WERI-Rb-1 (cell line): ENCODE measurements at regions not wholly inside any gene's neighbourhood (a gene's known extent, or its start where the extent isn't known, plus 50 kb on each side); places are given as distances from the start of the nearest gene placed in this dataset.

ENCODE experiments used
- DNase-seq: peaks from one replicate; pipeline ENCODE4 v3.0.0-alpha.2; 2020
- H3K27ac ChIP-seq: fragments of 250-450 bp; sonication (Bioruptor Pico); 2 replicates; pipeline ENCODE4 v1.5.1; 2020; ENCODE audit warnings: mild to moderate bottlenecking, moderate library complexity
- H3K27me3 ChIP-seq: fragments of 250-450 bp; sonication (Bioruptor Pico); 2 replicates; pipeline ENCODE4 v1.5.1; 2021; ENCODE audit warnings: mild to moderate bottlenecking, low read depth, moderate library complexity; ENCODE audit not compliant: insufficient read depth, severe bottlenecking
- H3K36me3 ChIP-seq: fragments of 250-450 bp; sonication (Bioruptor Pico); 2 replicates; pipeline ENCODE4 v1.5.1; 2020; ENCODE audit warnings: mild to moderate bottlenecking, moderate library complexity
- H3K4me3 ChIP-seq: 2 replicates; pipeline ENCODE4 v1.5.1; 2011; ENCODE audit warnings: low read depth, mild to moderate bottlenecking, control low read depth, low read length
- H3K9me3 ChIP-seq: fragments of 250-450 bp; sonication (Bioruptor Pico); 2 replicates; pipeline ENCODE4 v1.5.1; 2021; ENCODE audit warnings: mild to moderate bottlenecking, moderate library complexity; ENCODE audit not compliant: severe bottlenecking
- TF ChIP-seq, protein P1 (sequence below): IDR thresholded peaks from 2 replicates; pipeline ENCODE4 v1.5.1; 2011; ENCODE audit warnings: low read depth, mild to moderate bottlenecking, control low read depth, inconsistent platforms, low read length

DNA sequence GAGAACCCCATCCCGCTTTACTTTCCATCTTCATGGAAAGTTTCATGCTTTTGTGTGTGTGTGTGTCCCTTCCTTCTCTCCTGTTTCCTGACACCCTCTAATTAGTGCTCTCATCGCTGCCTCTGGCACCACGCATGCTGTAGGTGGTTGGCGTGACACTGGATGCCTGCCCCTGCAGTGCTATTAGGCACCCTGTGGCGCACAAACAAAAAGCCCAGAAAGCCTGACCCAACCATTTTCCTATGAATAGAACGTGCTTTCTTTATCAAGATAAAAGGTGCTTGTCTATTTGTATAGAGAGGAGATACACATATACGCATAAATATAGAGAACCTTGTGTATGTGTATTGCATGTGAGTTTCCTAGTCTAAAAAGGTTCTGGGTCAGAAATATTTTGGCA, 120.8 kb upstream of the CDCA7L start:
- TF ChIP-seq, protein P1, sequence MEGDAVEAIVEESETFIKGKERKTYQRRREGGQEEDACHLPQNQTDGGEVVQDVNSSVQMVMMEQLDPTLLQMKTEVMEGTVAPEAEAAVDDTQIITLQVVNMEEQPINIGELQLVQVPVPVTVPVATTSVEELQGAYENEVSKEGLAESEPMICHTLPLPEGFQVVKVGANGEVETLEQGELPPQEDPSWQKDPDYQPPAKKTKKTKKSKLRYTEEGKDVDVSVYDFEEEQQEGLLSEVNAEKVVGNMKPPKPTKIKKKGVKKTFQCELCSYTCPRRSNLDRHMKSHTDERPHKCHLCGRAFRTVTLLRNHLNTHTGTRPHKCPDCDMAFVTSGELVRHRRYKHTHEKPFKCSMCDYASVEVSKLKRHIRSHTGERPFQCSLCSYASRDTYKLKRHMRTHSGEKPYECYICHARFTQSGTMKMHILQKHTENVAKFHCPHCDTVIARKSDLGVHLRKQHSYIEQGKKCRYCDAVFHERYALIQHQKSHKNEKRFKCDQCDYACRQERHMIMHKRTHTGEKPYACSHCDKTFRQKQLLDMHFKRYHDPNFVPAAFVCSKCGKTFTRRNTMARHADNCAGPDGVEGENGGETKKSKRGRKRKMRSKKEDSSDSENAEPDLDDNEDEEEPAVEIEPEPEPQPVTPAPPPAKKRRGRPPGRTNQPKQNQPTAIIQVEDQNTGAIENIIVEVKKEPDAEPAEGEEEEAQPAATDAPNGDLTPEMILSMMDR: no peak
- Histone ChIP-seq H3K27me3 (no peaks in the 10 kb centered on the region), H3K4me3 (no peak overlapping the region), H3K27ac (no peak overlapping the region), H3K9me3 (no peaks in the 10 kb centered on the region), H3K36me3 (no peaks in the 10 kb centered on the region)
- no peak for DNase-seq

DNA sequence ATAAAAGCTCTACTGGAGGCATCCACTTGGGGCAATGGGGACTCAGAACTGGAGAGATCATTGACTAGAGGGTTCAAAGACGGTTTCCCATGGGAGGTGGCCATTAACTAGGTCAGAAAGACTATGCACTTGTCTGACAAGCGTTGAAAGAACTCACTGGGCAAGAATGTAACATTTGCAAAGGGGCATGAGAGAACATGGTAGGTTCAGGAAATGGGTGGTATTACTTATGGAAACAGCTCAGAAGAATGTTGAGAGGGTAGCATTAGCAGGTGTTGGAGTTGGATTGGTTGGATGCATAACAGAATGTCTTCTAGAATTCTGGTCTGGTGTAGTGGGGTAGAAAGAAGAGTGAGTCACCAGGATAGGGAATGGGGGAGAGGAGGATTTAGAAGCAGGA, 119.1 kb upstream of the CDCA7L start:
- H3K9me3 ChIP-seq: no peaks in the 10 kb centered on the region
- H3K27ac ChIP-seq: no peak overlapping the region
- TF ChIP-seq, protein P1: no peak
- H3K27me3 ChIP-seq: no peaks in the 10 kb centered on the region
- H3K4me3 ChIP-seq: no peak overlapping the region
- DNase-seq: no peak
- no peaks in the 10 kb centered on the region for H3K36me3 ChIP-seq

DNA sequence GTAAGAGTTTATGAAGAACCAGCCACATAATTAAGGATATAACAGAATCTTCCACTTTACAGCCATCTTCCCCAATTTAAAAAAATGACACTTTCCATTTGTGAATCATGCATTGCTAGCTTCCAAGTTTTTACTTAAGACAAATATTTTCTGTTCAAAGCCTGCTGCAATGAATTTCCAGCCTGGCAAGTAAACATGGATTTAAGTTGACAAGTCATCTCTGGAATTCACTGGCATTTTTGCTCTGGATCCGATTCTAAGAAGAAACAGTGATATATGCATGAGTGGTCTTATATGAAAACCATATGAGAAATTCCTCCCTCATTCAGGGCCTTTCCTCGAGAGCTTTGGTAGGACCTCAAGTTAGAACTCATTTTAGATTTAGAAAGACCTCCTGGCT, 116.1 kb upstream of the CDCA7L start:
- TF ChIP-seq, protein P1: no peak
- DNase-seq: no peak
- no peaks in the 10 kb centered on the region for H3K9me3 ChIP-seq
- no peaks in the 10 kb centered on the region for H3K27me3 ChIP-seq
- no peaks in the 10 kb centered on the region for H3K36me3 ChIP-seq
- no peak overlapping the region for H3K27ac ChIP-seq
- no peak overlapping the region for H3K4me3 ChIP-seq

DNA sequence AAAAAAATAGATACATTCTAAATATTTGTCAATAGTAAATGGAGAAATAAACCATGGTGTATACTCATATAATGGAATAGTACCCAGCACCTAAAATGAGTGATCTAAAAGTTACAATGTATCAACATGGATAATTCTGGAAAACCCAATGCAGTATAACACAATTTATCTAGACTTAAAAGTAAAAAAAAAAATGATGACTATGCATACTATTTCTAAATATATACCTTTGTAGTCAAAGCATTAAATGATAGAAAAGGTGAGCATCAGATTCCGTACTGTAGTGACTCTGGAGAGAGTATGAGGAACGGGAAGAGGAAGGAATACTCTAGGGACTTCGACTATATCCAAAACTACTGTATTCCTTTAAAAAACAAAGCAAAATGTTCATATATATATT, 115.2 kb upstream of the CDCA7L start:
- no peaks in the 10 kb centered on the region for H3K27me3 ChIP-seq
- H3K27ac ChIP-seq: no peak overlapping the region
- no peaks in the 10 kb centered on the region for H3K9me3 ChIP-seq
- no peak for DNase-seq
- no peaks in the 10 kb centered on the region for H3K36me3 ChIP-seq
- H3K4me3 ChIP-seq: no peak overlapping the region
- TF ChIP-seq, protein P1: no peak

DNA sequence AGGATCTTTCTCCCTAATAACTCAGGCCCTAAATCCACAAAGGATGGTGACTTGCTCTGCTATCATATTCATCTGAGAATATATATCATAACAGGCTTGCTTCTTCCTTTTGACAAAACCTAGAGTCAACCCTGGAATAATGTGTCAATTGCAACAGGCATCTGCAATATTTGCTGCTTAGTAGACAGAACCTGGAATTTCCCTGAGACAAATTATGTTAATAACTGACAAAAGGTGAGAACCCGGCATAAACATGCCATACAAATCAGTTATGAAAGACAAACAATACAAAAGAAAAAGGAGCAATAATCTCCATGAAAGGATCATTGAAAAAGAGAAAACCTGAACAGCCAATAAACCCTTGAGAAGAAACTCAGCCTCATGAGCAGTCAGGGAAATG, 114.5 kb upstream of the CDCA7L start:
- H3K27me3 ChIP-seq: no peaks in the 10 kb centered on the region
- H3K36me3 ChIP-seq: no peaks in the 10 kb centered on the region
- no peak overlapping the region for H3K4me3 ChIP-seq
- DNase-seq: no peak
- no peak overlapping the region for H3K27ac ChIP-seq
- no peaks in the 10 kb centered on the region for H3K9me3 ChIP-seq
- TF ChIP-seq, protein P1: no peak

DNA sequence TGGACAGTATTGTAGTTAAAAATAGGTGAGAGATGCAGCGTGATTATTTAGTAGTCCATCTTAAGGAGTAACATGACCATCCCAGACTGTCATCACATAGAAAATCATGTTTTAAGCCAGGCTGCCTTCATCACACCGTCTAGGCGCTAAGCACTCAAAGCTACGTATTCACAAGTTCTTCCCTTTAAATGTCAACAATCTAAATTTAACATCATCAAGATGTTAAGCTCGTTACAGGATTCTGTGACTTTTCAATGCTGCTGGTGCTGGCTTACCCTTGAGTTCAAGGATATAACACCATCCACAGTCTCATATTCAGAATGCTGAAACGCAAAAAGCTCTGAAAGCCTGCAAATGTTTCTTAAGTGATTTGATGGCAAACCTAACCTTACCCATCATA, 109.5 kb upstream of the CDCA7L start:
- no peaks in the 10 kb centered on the region for H3K36me3 ChIP-seq
- DNase-seq: no peak
- no peak overlapping the region for H3K4me3 ChIP-seq
- no peaks in the 10 kb centered on the region for H3K27me3 ChIP-seq
- TF ChIP-seq, protein P1: no peak
- no peaks in the 10 kb centered on the region for H3K9me3 ChIP-seq
- H3K27ac ChIP-seq: no peak overlapping the region
